Activated CD8-positive, alpha-beta memory T cell treated with anti-CD3 and anti-CD28 coated beads, Interleukin-2, amount 50 U/mL, for 48 hours (primary cell): ENCODE measurements at regions not wholly inside any gene's neighbourhood (a gene's known extent, or its start where the extent isn't known, plus 50 kb on each side); places are given as distances from the start of the nearest gene placed in this dataset.

ENCODE experiments used
- DNase-seq: peaks from one replicate; pipeline ENCODE4 v3.0.0-alpha.2; 2020

DNA sequence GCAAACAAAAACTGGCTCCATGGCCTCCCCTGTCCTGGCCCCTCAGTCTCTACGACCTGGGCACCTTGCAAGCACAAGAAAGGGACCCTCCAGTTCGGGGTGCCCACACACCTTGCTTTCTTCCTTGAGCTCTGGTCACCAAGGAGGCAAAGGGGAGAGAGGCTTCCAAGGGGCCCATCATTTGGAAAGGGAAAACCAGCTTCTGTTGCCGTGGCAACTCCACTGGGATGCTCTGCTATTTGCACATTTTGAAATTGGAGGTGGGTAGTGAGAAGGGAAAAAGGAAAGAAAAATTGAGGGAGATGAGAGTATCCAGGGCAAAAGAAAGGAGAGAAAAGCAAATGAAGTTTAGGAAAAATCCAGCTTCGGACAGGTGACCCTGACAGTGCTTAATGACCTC, 388.4 kb downstream of the SHANK2 start:
- DNase-seq = no peak

GRCh38 chr11:70865356-70865755, 387.0 kb downstream of the SHANK2 start:
- DNase-seq = no peak

GRCh38 chr11:70866834-70867233, 385.5 kb downstream of the SHANK2 start:
- DNase-seq = no peak

DNA sequence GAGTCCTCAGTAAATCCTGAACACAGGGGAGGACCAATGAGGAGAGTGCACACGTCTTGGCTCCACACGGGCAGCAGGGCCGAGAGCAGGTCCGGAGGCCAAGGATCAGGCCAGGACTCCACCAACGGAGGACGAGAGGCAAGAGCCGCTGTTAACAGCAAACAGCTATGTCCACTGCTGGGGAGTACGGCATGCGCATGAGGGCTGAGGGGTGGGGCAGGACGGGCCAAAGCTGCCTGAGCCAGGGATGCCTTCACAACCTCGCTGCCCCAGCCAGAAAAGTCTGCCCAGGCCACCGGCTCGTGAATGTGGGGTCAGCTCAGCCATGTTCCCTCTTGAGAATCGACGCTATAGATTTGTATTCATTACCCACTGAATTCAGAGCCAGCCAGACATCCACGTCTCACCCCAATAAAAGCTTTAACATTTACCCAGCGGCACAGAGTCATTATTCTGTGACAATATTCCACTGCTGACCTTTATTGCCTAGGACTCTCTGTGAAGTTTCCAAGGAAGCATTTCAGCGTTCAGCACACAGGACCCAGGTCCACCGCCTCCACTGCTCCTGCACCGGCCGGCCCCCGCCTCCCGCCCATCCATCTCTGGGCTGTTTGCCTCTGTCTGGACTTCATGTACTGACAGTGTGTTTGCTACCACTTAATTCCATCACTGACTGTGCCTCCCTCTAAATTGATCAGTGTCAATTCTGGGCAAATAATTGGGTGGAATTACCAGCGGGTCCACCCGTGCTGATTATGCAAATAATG, 384.9 kb downstream of the SHANK2 start:
- DNase-seq = no peak

DNA sequence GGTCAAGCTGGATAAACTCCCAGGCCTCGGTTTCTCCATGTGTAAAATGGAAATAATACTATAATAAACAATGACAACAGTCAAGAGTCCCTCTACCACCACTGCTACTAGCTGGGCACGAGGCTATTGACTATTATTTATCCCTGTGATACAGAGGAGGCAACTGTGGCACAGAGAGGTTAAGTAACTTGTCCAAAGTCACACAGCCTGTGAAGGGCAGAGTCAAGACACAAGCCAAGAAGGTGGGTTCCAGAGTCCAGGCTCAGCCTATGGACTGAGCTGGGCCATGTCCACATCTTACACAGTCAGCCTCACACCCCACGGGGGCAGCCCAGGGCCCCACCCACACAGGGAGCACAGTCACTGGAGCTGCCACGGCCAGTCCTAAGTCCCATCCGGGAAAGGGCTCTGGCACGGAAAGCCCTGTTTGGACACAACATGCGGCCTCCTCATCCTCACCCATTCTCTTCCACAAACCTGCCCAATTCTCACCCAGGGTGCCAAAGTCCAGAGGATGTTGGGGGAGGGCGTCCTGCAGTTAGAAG, 384.0 kb downstream of the SHANK2 start:
- DNase-seq = no peak

- DNase-seq = no peak
Measured at GRCh38 chr11:70869054-70869453, 383.3 kb downstream of the SHANK2 start.

DNA sequence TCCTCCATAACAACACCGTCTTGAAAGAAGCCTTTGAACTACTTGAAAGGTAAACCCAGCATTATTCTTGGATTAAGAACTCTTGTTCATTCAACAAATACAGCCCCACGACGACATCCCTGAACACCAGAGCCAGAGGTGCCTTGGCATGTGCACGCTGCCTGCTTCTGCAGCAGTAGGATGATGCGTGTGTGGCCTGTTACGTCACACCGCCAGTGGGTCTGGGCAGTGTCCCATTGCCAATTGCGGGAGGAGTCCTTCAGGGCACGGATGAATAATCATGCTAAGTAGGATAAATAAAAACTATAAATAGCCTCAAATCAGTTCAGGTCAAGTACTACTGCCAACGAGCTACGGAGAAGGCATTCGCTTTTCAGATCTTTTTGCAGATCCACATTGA, 380.5 kb downstream of the SHANK2 start:
- DNase-seq = no peak

DNA sequence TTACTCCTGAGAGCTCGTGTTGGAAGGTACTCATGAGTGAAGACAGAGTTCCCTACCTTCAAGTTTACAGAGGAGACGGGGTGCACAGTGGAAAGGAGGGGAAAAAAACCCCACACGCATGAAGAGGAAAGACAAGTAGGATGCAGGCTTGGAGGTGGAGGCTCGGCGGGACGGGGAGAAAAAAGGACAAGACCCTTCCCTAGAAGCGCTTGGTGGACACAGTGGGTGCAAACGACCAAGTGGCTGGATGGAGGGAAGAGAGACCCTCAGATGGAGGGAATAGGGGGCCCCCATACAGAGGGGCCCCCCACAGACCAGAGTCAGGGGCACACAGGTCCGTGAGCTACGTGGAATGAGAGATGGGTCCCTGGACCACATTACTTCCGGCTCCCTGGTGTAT, 380.1 kb downstream of the SHANK2 start:
- DNase-seq = no peak

DNA sequence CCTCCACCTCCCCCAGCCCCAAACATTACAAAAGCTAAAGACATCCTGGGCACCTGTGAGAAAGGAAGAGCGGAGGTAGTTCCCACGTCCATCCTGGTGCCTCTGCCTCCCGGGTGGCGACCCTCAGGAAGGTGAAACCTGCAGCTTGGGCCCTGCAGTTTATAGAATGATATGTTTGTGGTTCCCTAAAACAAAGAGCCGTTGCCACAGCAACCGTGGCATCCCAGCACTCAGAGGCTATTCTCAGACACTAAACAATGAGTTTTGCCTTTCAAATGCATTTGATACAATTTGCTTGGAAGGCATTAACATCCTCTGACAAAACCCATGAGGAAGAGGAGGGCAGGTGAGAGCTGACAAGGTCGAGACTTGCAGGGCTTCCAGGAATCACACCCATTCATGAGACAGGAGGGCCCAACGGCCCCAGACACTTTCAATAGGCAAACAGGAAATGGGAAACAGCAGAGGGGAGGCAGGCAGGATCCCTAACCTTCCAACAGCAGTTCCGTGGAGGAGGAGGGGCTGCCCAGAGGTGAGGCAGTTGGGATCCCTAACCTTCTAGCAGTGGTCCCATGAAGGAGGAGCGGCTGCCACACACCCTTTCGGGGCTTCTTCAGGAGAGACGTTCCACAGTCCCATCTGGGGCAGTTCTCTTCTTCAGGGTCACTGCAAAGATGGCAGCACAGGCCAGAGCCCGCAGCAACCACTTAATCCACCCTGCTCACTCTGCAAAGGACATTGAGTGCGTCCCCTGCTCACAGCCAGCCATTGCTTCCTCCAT, 379.2 kb downstream of the SHANK2 start:
- no peak for DNase-seq

DNA sequence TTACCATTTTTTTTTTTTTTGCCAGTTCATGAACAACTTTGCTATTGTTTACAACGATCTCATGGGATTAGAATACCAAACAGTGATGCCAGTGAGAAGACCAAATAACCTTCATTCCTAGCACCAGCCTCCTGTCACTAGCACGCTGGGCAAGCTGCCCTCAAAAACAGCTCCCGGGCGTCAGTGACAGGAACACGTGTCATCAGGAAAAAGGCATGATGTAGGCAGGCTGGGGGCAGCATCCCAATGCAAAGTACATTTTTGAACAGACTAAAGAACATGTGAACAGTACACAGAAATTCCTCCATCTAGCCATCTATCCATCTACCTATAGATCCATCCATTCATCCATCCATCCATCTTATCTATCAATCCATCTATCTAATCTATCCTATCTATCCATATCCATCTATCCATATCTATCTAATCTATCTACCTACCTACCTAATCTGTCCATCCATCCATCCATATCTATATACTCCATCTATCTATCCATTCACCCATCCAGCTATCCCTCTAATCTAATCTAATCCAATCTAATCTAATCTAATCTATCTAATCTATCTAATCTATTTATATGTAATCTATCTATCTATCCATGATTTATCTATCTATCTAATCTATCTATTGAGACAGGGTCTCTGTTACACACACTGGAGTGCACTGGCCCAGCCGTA, 378.5 kb downstream of the SHANK2 start:
- no peak for DNase-seq

DNA sequence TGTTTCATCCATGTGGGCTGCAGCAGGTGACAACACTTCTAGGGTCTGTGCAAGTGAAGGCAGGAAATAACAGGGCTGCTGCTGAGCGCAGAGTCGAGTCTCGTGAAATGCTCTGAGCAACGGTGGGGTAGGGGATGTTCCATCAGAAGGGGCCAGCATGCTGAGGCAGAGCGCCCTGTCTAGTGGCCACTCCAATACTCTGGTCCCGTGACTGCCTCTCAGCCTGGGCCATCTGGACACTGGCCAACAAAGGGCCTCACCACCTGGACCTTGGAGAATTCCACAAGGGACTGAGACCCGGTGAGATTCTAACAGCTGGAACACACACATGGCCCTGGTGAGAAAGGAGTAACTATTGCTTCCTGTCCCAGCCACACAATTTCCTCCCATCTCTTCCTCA, 375.7 kb downstream of the SHANK2 start:
- DNase-seq = no peak

DNA sequence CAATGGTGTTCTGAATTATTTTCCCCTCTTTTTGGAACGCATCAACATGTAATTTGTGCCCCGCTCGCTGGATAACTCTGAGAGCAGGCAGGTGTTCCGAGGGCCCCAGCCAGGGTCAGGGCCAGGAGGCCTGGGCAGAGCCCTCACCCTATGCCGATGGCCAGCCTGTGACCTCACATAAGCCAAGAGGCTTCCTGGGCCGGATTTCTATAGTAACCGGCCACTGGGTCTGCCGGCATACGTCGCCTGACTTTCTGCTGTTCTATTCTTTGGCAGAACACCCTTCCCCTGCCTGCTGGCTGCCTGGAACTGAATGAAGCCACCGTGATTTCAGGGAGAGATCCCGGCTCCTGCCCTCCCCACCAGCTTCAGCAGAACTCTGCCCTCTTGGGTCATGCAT, 375.2 kb downstream of the SHANK2 start:
- DNase-seq = no peak

DNA sequence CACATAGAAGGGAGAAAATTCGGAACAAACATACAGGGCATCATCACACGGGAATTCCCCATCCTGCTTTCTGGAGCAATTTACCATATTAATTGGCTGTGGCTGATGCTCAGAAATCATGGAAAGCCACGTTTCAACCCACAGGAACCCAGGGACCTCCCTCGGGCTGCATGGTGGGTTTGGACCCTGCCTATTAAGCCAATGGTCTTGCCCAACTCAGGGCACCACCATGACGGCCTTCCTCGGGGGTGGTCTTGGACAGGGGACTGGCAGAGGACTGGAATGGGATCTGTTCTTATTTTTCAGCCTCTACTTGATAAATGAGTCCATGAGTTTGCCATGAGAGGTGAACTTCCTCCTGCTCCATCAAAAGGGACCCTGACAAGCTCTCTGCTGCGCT, 374.0 kb downstream of the SHANK2 start:
- DNase-seq = no peak

DNA sequence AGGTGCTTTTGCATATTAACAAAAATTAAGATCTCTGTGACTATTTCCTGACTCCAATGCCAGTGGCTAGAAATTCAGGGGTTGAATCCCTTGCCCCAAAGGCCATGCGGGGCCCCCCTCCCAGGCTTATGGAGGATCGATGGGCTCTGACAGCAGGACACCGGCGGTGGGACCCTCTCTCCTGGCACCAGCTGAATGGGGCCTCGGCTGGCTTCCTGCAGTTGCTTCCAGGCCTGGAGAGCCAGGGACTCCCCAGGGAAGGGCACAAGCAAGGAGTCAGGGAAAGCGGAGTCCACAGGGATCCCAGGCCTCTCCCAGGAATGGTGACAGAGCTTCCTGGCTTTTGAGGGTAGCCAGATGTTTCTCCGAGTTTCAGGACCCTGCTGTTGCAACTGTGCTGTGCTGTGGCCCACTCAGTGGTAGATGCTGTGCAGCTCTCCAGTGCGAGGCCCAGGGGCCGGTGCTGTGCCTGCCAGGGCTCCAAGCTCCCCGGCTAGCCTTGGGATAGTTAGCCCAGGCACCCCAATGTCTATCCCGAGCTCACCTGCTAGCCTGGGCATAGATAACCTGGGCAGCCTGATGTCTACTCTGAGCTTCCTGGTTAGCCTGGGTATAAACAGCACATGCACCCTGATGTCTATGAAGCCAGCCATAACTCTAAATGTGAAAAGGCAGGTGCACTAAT, 372.6 kb downstream of the SHANK2 start:
- DNase-seq = no peak

- no peak for DNase-seq
Measured at GRCh38 chr11:70880416-70880815, 372.0 kb downstream of the SHANK2 start.

GRCh38 chr11:70881948-70882715, 370.2 kb downstream of the SHANK2 start:
- no peak for DNase-seq

DNA sequence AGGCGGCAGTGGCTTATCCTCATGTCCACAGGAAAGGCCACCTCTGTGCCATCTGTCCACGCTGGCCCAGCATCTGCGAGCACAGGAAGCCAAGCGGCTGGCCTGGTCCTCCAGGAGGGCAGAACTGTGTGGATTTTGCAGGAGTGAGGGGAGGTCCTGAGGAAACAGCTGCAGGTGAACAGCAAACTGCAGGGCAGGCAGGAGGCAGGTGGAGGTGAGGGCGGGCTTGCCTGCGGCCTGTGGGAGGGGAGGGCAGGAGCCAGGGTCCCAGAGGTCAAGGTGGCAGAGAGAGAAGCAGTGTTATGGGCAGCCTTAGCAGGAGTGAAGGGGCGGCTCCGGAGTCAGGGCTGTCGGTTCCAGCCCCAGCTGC, 369.7 kb downstream of the SHANK2 start:
- DNase-seq = no peak

DNA sequence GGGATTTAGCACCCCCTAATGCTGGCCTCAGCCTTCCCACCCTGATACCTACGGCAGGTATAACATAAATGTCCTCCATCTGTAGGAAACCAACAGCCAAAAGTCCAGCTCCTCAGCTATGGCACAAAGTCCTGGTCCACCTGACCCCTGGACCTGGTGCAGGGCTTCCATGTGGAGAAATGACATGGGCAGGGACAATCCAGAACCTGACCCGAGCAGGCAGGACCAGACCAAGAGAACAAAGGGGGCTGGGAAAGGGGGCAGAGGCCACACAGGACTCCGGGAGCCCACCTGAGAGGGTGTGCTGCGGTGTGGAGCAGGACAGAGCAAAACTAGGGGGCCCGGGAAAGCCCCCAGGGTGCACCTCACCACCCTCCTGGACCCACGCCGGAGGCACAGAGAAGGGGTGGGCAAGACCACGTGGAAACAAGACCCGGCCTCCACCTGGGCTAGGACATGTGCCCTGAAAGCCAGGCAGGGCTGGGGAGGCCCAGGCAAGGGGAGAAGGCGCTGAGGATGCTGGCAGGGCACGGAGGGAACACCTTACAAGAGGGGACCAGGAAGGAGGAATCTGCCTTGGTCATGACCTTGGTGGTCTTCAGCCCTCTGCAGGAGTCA, 368.9 kb downstream of the SHANK2 start:
- no peak for DNase-seq

DNA sequence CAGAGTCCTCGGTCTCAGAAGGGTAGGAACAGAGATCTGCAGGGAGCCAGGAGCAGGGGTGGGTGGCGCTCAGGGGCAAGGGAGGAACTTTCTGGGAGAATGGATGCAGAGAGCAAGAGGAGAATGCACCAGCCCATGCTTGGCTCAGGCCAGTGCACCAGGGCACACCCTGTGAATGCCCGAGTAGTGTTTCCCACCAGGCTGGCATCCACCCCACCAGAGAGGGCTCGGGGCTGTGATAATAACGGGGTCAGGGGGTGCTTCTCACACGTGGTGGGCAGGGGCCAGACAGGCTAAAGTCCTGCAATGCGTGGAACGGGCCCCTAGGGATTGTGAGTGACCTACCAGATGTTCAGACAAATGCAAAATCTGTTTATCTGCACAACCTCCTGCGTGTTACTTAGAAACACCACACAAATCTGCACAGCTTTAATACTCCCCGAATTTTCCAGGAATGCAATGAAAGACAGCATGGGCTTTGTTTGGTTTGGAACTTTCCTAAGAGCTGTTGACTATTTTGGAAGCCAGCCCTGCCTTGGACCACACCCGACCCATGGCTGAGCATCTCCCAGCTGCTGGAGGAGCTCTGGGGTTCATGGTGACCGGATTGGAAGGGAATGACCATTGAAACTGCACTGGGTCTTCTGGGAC, 368.3 kb downstream of the SHANK2 start:
- DNase-seq = no peak

DNA sequence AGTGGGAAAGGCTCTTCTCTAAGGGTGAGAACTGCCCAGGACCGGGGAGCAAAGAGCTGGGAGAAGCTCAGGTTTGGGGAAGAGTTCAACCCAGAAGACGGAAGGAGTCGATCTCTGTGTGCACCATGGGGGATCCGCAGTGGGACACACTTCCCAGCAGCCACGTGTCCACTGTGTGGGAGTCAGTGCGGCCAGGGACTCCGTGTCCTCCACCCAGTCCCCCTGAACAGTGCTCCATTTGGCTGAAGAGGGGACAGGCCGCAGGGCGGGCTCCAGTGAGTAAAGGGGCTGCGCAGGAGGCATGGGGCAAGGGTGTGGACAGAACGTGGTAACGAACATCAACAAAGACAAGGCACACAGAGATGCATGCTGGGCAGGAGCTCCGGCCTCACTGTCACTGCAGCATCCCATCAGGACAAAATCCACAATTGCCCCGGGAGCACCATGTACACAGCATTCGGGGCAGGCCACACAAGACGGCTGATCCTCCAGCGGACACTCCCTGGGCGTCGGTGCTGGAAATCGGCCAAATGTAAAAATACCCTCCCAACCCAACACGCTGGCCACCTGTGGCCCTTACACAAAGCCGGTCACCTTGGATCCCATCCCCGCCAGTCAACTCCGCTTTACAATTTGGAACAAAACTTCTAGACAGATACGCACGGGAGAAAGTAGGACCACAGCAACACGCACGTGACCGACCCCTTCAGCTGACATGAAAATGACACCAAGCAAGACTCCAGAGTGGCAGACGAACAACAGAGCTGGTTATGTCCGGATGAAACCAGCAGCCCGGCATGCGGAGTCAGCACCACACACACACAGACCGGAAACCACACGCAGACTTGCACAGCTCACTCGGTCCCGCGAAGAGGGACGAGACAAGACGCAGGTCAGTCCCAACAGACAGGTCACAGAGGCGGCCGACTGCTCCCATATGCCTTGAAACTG, 366.8 kb downstream of the SHANK2 start:
- DNase-seq = no peak
